ENCODE measurements at regions not wholly inside any gene's neighbourhood (a gene's known extent, or its start where the extent isn't known, plus 50 kb on each side); places are given as distances from the start of the nearest gene placed in this dataset.

GRCh38 chr14:51410897-51411296, 170.8 kb downstream of the TMX1 start:
- no peak for TF ChIP-seq EZH2 (IDR thresholded peaks at IDR 0.05; ENCODE audit: low read length, missing control alignments)
- TF ChIP-seq, protein P1, sequence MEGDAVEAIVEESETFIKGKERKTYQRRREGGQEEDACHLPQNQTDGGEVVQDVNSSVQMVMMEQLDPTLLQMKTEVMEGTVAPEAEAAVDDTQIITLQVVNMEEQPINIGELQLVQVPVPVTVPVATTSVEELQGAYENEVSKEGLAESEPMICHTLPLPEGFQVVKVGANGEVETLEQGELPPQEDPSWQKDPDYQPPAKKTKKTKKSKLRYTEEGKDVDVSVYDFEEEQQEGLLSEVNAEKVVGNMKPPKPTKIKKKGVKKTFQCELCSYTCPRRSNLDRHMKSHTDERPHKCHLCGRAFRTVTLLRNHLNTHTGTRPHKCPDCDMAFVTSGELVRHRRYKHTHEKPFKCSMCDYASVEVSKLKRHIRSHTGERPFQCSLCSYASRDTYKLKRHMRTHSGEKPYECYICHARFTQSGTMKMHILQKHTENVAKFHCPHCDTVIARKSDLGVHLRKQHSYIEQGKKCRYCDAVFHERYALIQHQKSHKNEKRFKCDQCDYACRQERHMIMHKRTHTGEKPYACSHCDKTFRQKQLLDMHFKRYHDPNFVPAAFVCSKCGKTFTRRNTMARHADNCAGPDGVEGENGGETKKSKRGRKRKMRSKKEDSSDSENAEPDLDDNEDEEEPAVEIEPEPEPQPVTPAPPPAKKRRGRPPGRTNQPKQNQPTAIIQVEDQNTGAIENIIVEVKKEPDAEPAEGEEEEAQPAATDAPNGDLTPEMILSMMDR (conservative IDR thresholded peaks at IDR 0.05 in 1 of 2, IDR thresholded peaks at IDR 0.05 in 1 of 2; ENCODE audit: low read depth in 1 of 2, low read length in 2 of 2) = no peak
- H3K36me3 ChIP-seq (ENCODE audit: control insufficient read depth, insufficient read depth, low read length) = no peaks in the 10 kb centered on the region
- no peak for DNase-seq (ENCODE audit: low read depth in 2 of 2)
- H3K9me3 ChIP-seq (ENCODE audit: control insufficient read depth, insufficient read depth, low read depth, low read length) = no peaks in the 10 kb centered on the region
- H3K27ac ChIP-seq (ENCODE audit: insufficient read depth, low read length) = no peak overlapping the region
- H3K4me2 ChIP-seq (ENCODE audit: extremely low read depth, insufficient read depth, low read length) = no peak overlapping the region
- no peaks in the 10 kb centered on the region for H4K20me1 ChIP-seq (ENCODE audit: control insufficient read depth, extremely low read depth, insufficient read depth, low read length)
- H3K9ac ChIP-seq (ENCODE audit: insufficient read depth, low read length) = no peak overlapping the region
- H2AFZ ChIP-seq (ENCODE audit: low read length) = peak overlapping the region; percentile 28
- no peaks in the 10 kb centered on the region for H3K4me1 ChIP-seq (ENCODE audit: control insufficient read depth, extremely low read depth, insufficient read depth, low read length)
- H3K27me3 ChIP-seq (ENCODE audit: control insufficient read depth, insufficient read depth, low read length) = no peaks in the 10 kb centered on the region
- H3K4me3 ChIP-seq (replicated peaks in 1 of 4; ENCODE audit: control extremely low read depth in 1 of 4, insufficient read depth in 1 of 4, low read depth in 3 of 4, low read length in 4 of 4) = no peak overlapping the region
- H3K79me2 ChIP-seq (ENCODE audit: control insufficient read depth, insufficient read depth, low read length) = no peaks in the 10 kb centered on the region

- Histone ChIP-seq H4K20me1 (ENCODE audit: control insufficient read depth, extremely low read depth, insufficient read depth, low read length) (no peaks in the 10 kb centered on the region), H3K27ac (ENCODE audit: insufficient read depth, low read length) (no peak overlapping the region), H3K27me3 (ENCODE audit: control insufficient read depth, insufficient read depth, low read length) (no peaks in the 10 kb centered on the region), H3K4me2 (ENCODE audit: extremely low read depth, insufficient read depth, low read length) (no peak overlapping the region), H3K36me3 (ENCODE audit: control insufficient read depth, insufficient read depth, low read length) (no peaks in the 10 kb centered on the region), H3K9ac (ENCODE audit: insufficient read depth, low read length) (no peak overlapping the region), H2AFZ (ENCODE audit: low read length) (no peak overlapping the region), H3K4me1 (ENCODE audit: control insufficient read depth, extremely low read depth, insufficient read depth, low read length) (no peaks in the 10 kb centered on the region), H3K4me3 (replicated peaks in 1 of 4; ENCODE audit: control extremely low read depth in 1 of 4, insufficient read depth in 1 of 4, low read depth in 3 of 4, low read length in 4 of 4) (no peak overlapping the region), H3K79me2 (ENCODE audit: control insufficient read depth, insufficient read depth, low read length) (no peaks in the 10 kb centered on the region), H3K9me3 (ENCODE audit: control insufficient read depth, insufficient read depth, low read depth, low read length) (no peaks in the 10 kb centered on the region)
- TF ChIP-seq EZH2 (IDR thresholded peaks at IDR 0.05; ENCODE audit: low read length, missing control alignments) = no peak
- DNase-seq (ENCODE audit: low read depth in 2 of 2) = no peak
Measured at GRCh38 chr14:51419685-51420084, 179.6 kb downstream of the TMX1 start.

DNA sequence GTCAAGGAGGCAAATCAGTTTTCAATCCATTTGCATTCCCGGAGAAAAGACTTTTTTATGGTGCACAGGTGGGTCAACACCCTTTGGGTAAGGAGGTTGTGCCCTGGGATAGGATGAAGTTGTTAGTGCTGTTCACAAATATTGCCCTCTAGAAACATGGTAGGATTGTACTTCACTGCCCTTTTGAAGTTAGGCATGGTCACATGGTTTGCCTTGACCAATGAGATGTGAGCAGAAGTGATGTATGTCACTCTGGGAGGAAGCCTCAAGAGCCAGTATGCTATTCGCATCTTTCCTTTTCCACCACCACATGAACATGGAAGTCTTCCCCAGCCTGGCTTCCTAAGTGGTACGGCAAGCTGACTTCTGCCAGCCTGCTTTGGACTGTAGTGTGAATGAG, 182.7 kb downstream of the TMX1 start:
- Histone ChIP-seq H3K9ac (ENCODE audit: insufficient read depth, low read length) (no peak overlapping the region), H3K27ac (ENCODE audit: insufficient read depth, low read length) (no peak overlapping the region), H3K9me3 (ENCODE audit: control insufficient read depth, insufficient read depth, low read depth, low read length) (no peaks in the 10 kb centered on the region), H3K4me3 (replicated peaks in 1 of 4; ENCODE audit: control extremely low read depth in 1 of 4, insufficient read depth in 1 of 4, low read depth in 3 of 4, low read length in 4 of 4) (no peak overlapping the region), H3K27me3 (ENCODE audit: control insufficient read depth, insufficient read depth, low read length) (no peaks in the 10 kb centered on the region), H4K20me1 (ENCODE audit: control insufficient read depth, extremely low read depth, insufficient read depth, low read length) (no peaks in the 10 kb centered on the region), H2AFZ (ENCODE audit: low read length) (no peak overlapping the region), H3K79me2 (ENCODE audit: control insufficient read depth, insufficient read depth, low read length) (no peaks in the 10 kb centered on the region), H3K4me1 (ENCODE audit: control insufficient read depth, extremely low read depth, insufficient read depth, low read length) (peaks cover 4% of the 10 kb centered on the region), H3K4me2 (ENCODE audit: extremely low read depth, insufficient read depth, low read length) (no peak overlapping the region), H3K36me3 (ENCODE audit: control insufficient read depth, insufficient read depth, low read length) (no peaks in the 10 kb centered on the region)
- DNase-seq (ENCODE audit: low read depth in 2 of 2) = no peak
- no peak for TF ChIP-seq EZH2 (IDR thresholded peaks at IDR 0.05; ENCODE audit: low read length, missing control alignments)
- TF ChIP-seq, protein P1 (conservative IDR thresholded peaks at IDR 0.05 in 1 of 2, IDR thresholded peaks at IDR 0.05 in 1 of 2; ENCODE audit: low read depth in 1 of 2, low read length in 2 of 2) = no peak

Measured in fibroblast of lung (primary cell).